Endometrium (tissue), 2 donors: ENCODE measurements at regions not wholly inside any gene's neighbourhood (a gene's known extent, or its start where the extent isn't known, plus 50 kb on each side); places are given as distances from the start of the nearest gene placed in this dataset.

Experiments used
- FAIRE-seq: peaks from 2 replicates; lab custom pipeline; 2012; peaks lifted over from hg19 to GRCh38; lab: Jason Lieb, UNC
- donor health status: control.
- donor health status: control.

- no peak for FAIRE-seq
Observed at GRCh38 chr14:29461101-29461500, 466.5 kb downstream of the PRKD1 start.

- FAIRE-seq = no peak
Observed at GRCh38 chr14:29461506-29461905, 466.1 kb downstream of the PRKD1 start.

- no peak for FAIRE-seq
Observed at GRCh38 chr14:29462321-29462720, 465.3 kb downstream of the PRKD1 start.

- no peak for FAIRE-seq
Observed at GRCh38 chr14:29462772-29463171, 464.9 kb downstream of the PRKD1 start.

- no peak for FAIRE-seq
Observed at GRCh38 chr14:29463727-29464395, 463.8 kb downstream of the PRKD1 start.

- no peak for FAIRE-seq
Observed at GRCh38 chr14:29465095-29465494, 462.6 kb downstream of the PRKD1 start.

- no peak for FAIRE-seq
Observed at GRCh38 chr14:29475641-29476040, 452.0 kb downstream of the PRKD1 start.

- FAIRE-seq = no peak
Observed at GRCh38 chr14:29486132-29486531, 441.5 kb downstream of the PRKD1 start.

GRCh38 chr14:29489911-29490425 lies 437.7 kb downstream of the PRKD1 start:
- no peak for FAIRE-seq

- FAIRE-seq = no peak
Observed at GRCh38 chr14:29493849-29494248, 433.8 kb downstream of the PRKD1 start.

GRCh38 chr14:29494312-29494711 lies 433.3 kb downstream of the PRKD1 start:
- no peak for FAIRE-seq

GRCh38 chr14:29503903-29504302 lies 423.7 kb downstream of the PRKD1 start:
- no peak for FAIRE-seq

- no peak for FAIRE-seq
Observed at GRCh38 chr14:29518335-29518734, 409.3 kb downstream of the PRKD1 start.

- no peak for FAIRE-seq
Observed at GRCh38 chr14:29521526-29522137, 406.0 kb downstream of the PRKD1 start.
